ENCODE measurements at regions not wholly inside any gene's neighbourhood (a gene's known extent, or its start where the extent isn't known, plus 50 kb on each side); places are given as distances from the start of the nearest gene placed in this dataset.

DNA sequence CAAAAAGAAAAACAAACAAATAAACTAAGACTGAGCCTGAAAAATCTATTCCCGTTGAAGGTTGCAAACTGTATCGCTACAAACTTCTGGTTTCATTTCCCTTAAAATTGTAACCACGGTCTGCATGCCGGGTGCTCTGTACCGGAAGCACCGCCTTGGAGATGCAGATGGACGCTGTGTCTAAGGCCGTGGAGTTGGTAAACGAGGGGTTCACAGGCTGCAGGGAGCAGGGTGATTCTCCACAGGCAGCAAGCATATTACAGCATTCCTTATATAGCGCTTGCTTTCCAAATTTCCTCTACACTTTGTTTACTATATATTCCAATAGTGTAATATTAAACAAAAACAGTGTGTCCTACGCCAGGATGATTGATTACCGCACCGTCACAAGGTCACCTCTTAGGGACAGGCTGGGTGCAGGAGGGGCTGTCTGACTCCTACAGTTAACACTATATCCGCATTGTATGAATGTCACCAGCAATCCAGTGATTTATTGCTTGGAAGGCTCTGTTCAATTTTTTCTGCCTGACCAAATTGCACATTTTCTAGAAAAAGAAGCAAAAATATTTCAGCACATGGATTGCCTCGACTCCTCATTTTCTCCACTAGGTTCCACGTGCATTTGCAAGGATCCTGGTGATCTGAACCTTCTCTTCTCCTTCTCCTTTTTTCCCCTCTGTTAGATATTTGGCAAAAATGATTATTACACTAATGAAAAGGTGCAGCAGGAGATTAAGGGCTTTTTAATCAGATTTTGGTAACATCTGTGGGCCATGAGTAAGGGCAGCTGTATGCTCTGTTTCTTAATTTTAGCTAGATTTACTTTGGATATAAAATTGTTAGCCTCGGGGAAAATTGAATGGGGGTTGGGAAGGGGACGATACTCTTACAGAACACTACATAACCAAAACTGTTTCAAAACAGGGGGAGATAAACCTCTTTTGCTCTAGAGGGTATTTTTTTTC, 325.8 kb upstream of the MGMT start:
- Mint-ChIP-seq H3K4me3 (no peak overlapping the region), H3K4me1 (ENCODE audit: low read depth) (no peaks in the 10 kb centered on the region), H3K27me3 (peaks cover 11% of the 10 kb centered on the region)

DNA sequence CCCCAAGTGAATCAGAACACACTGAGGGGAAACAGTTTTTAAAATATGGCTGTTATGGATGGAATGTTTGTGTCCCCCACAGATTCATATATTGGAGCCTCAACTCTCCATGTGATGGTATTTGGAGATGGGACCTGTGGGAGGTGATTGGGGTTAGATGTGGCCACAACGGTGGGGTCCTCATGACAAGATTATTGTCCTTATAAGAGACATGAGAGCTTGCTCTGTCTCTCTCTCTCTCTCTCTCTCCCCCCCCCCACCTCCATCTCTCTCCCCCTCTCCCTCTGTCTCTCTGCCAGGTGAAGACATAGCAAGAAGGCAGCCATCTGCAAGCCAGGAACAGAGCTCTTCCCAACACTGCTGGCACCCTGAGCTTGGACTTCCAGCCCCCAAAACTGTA, 315.8 kb upstream of the MGMT start:
- no peaks in the 10 kb centered on the region for H3K9me3 Mint-ChIP-seq
- no peaks in the 10 kb centered on the region for H3K36me3 Mint-ChIP-seq (ENCODE audit: low read depth)
- H3K27ac Mint-ChIP-seq, result no peak overlapping the region
- no peak overlapping the region for H3K4me3 Mint-ChIP-seq
- no peak for DNase-seq
- H3K4me1 Mint-ChIP-seq (ENCODE audit: low read depth), result no peaks in the 10 kb centered on the region
- H3K27me3 Mint-ChIP-seq, result no peaks in the 10 kb centered on the region

More for the DNA sequence above, 325.8 kb upstream of the MGMT start:
- DNase-seq, result no peak
- Mint-ChIP-seq H3K36me3 (ENCODE audit: low read depth) (no peaks in the 10 kb centered on the region), H3K9me3 (no peaks in the 10 kb centered on the region), H3K27ac (no peak overlapping the region)

DNA sequence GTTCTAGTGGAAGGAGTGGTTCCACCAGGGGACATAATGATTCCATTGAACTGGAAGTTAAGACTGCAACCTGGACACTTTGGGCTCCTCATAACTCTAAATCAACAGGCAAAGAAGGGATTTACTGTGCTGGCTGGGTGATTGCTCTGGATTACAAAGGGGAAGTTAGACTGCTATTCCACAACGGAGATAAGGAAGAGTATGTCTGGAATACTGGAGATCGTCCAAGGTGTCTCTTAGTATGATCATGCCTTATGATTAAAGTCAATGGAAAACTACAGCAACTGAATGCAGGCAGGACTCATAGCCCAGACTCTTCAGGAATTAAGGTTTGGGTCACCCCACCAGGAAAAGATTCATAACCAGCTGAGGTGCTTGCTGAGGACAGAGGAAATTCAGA, 310.6 kb upstream of the MGMT start:
- DNase-seq, result no peak
- H3K4me3 Mint-ChIP-seq, result no peak overlapping the region
- no peaks in the 10 kb centered on the region for H3K36me3 Mint-ChIP-seq (ENCODE audit: low read depth)
- peaks cover 2% of the 10 kb centered on the region for H3K27me3 Mint-ChIP-seq
- peaks cover 3% of the 10 kb centered on the region for H3K4me1 Mint-ChIP-seq (ENCODE audit: low read depth)
- H3K27ac Mint-ChIP-seq, result no peak overlapping the region
- H3K9me3 Mint-ChIP-seq, result no peaks in the 10 kb centered on the region

GRCh38 chr10:129157185-129157584, 309.9 kb upstream of the MGMT start:
- Mint-ChIP-seq H3K4me3 (no peak overlapping the region), H3K27ac (no peak overlapping the region), H3K4me1 (ENCODE audit: low read depth) (peaks cover 4% of the 10 kb centered on the region), H3K27me3 (peaks cover 2% of the 10 kb centered on the region), H3K9me3 (no peaks in the 10 kb centered on the region), H3K36me3 (ENCODE audit: low read depth) (no peaks in the 10 kb centered on the region)
- DNase-seq, result no peak

DNA sequence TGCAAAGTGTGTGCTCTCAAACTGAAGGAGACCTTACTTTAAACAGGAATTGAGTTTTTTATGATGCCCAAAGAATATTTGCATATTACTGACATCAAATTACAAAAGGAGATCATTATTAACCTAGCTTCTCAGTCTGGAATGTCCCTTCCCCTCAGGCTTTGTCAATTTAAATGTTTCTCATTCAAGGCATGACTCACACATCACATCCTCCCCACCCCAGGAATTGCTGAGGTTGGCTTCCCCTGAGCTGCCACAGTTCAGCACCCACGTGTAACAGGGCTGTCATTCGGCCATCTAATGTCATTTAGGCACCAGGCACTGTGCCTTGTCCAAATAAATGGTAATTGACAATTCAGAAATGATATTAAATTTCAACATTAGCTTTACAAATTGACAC, 305.9 kb upstream of the MGMT start:
- Mint-ChIP-seq H3K4me3 (no peak overlapping the region), H3K9me3 (no peaks in the 10 kb centered on the region), H3K4me1 (ENCODE audit: low read depth) (peaks cover 4% of the 10 kb centered on the region), H3K27ac (no peak overlapping the region), H3K36me3 (ENCODE audit: low read depth) (no peaks in the 10 kb centered on the region), H3K27me3 (peaks cover 2% of the 10 kb centered on the region)
- DNase-seq, result no peak

DNA sequence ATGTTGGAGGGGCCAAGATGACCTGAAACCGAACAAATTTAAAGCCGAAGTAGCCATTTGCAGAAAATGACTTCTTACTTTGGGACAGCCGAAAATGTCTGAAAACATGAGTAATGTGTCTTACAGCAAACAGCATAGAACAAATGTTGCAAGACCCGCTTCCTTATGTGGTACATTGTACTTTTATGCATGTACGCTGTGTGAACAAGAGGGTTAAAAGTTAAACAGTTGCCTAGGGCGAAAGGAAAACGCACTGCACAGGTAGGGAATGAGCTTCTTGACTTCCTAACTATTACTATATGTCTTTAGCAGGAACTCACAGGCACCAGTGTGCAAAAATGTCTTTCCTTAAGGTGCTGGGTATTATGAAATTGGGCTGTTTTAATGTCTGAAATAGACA, 303.5 kb upstream of the MGMT start:
- no peak overlapping the region for H3K4me3 Mint-ChIP-seq
- H3K4me1 Mint-ChIP-seq (ENCODE audit: low read depth), result peaks cover 4% of the 10 kb centered on the region
- no peaks in the 10 kb centered on the region for H3K36me3 Mint-ChIP-seq (ENCODE audit: low read depth)
- H3K27me3 Mint-ChIP-seq, result no peaks in the 10 kb centered on the region
- H3K9me3 Mint-ChIP-seq, result no peaks in the 10 kb centered on the region
- no peak for DNase-seq
- H3K27ac Mint-ChIP-seq, result no peak overlapping the region

- H3K4me3 Mint-ChIP-seq, result no peak overlapping the region
- DNase-seq, result no peak
- H3K4me1 Mint-ChIP-seq (ENCODE audit: low read depth), result peaks cover 4% of the 10 kb centered on the region
- no peaks in the 10 kb centered on the region for H3K9me3 Mint-ChIP-seq
- H3K27ac Mint-ChIP-seq, result no peak overlapping the region
- H3K27me3 Mint-ChIP-seq, result no peaks in the 10 kb centered on the region
- no peaks in the 10 kb centered on the region for H3K36me3 Mint-ChIP-seq (ENCODE audit: low read depth)
Observed at GRCh38 chr10:129165076-129165720, 301.8 kb upstream of the MGMT start.

GRCh38 chr10:129165770-129166169, 301.3 kb upstream of the MGMT start:
- Mint-ChIP-seq H3K4me3 (no peak overlapping the region), H3K9me3 (no peaks in the 10 kb centered on the region), H3K4me1 (ENCODE audit: low read depth) (peaks cover 4% of the 10 kb centered on the region), H3K27me3 (no peaks in the 10 kb centered on the region), H3K36me3 (ENCODE audit: low read depth) (no peaks in the 10 kb centered on the region), H3K27ac (no peak overlapping the region)
- DNase-seq, result no peak

- Mint-ChIP-seq H3K9me3 (no peaks in the 10 kb centered on the region), H3K4me3 (no peak overlapping the region), H3K27ac (no peak overlapping the region), H3K36me3 (ENCODE audit: low read depth) (no peaks in the 10 kb centered on the region), H3K4me1 (ENCODE audit: low read depth) (no peaks in the 10 kb centered on the region), H3K27me3 (no peaks in the 10 kb centered on the region)
- no peak for DNase-seq
Observed at GRCh38 chr10:129168660-129169059, 298.4 kb upstream of the MGMT start.

DNA sequence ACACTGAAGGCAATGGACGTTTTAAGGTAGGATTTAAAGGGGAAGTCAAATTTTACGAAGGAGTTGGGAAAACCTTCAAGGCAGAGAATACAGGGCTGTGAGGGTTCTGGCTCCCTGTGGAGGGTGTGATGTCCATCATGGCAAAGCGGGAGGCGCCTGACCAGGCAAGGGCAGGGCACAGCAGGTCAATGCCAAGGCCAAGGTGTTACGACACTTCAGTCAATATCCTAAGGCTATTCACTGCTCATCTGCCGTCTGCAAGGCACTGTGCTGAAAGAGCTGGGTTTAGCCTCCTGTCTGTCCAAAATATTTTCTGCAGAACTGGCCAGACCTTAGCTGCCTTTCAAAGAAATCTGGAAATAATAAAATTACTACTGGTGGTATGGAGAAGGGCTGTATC, 297.9 kb upstream of the MGMT start:
- H3K9me3 Mint-ChIP-seq, result no peaks in the 10 kb centered on the region
- H3K36me3 Mint-ChIP-seq (ENCODE audit: low read depth), result no peaks in the 10 kb centered on the region
- no peaks in the 10 kb centered on the region for H3K4me1 Mint-ChIP-seq (ENCODE audit: low read depth)
- DNase-seq, result no peak
- no peak overlapping the region for H3K4me3 Mint-ChIP-seq
- peaks cover 2% of the 10 kb centered on the region for H3K27me3 Mint-ChIP-seq
- no peak overlapping the region for H3K27ac Mint-ChIP-seq

DNA sequence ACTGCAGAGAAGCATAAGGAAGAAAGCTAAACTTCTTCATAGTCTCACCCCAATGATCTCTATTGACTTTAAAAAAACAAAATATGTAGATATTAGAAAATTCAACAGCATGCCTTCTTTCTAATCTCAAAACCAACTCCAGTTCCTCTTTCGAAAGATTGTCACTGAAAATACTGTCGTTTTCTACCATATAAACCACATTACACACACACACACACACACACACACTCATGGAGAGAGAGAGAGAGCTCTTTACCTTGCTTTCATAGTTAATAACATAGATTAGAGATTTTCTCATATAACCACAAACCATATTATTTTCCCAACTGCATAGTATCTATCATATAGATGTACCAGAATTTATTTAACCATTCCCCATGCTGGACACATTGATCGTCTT, 296.2 kb upstream of the MGMT start:
- Mint-ChIP-seq H3K27ac (no peak overlapping the region), H3K9me3 (no peaks in the 10 kb centered on the region), H3K4me1 (ENCODE audit: low read depth) (no peaks in the 10 kb centered on the region), H3K27me3 (peaks cover 7% of the 10 kb centered on the region), H3K4me3 (no peak overlapping the region), H3K36me3 (ENCODE audit: low read depth) (no peaks in the 10 kb centered on the region)
- no peak for DNase-seq

- peaks cover 7% of the 10 kb centered on the region for H3K27me3 Mint-ChIP-seq
- H3K9me3 Mint-ChIP-seq, result no peaks in the 10 kb centered on the region
- DNase-seq, result no peak
- H3K36me3 Mint-ChIP-seq (ENCODE audit: low read depth), result no peaks in the 10 kb centered on the region
- H3K4me1 Mint-ChIP-seq (ENCODE audit: low read depth), result no peaks in the 10 kb centered on the region
- no peak overlapping the region for H3K27ac Mint-ChIP-seq
- H3K4me3 Mint-ChIP-seq, result no peak overlapping the region
Observed at GRCh38 chr10:129171812-129172211, 295.2 kb upstream of the MGMT start.

DNA sequence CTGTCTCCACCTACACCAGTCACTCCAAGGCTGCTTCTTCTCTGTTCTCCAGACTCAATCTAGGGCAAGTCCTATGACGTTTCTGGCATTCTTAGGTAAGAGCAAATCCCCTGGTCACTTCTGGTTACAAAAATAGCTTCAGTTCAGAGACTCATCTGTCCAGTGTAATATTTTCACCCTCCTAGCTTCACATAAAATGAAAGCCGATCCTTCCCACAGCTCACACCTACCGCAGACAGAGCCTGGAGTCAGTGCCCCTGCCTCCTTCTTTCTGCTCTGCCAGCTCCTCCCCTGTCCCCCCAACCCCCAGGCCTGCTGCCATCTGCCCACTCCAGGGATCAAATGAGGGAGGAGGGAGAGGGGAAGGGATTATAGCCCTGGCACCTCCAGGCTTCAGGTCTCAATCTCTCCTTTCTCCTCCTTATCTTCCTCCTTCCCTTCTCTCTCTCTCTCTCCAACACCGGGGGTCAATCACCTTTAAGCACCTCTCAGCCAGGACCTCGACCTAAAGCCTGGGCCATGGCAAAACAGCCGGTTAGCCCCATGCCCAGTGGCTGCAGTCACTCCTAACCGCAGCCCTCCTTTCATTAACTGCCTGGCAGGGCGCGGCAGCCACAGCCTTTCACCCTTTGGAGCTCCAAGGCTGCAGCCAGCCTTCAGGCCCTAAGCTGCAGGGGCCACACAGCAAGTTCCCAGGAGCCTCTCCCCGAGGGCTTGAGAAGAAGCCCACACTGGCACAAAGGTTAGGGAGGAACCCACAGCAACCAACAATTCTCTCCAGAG, 292.6 kb upstream of the MGMT start:
- H3K4me3 Mint-ChIP-seq, result no peak overlapping the region
- H3K27me3 Mint-ChIP-seq, result peaks cover 7% of the 10 kb centered on the region
- no peaks in the 10 kb centered on the region for H3K36me3 Mint-ChIP-seq (ENCODE audit: low read depth)
- no peak overlapping the region for H3K27ac Mint-ChIP-seq
- DNase-seq, result no peak
- H3K9me3 Mint-ChIP-seq, result no peaks in the 10 kb centered on the region
- H3K4me1 Mint-ChIP-seq (ENCODE audit: low read depth), result no peaks in the 10 kb centered on the region

DNA sequence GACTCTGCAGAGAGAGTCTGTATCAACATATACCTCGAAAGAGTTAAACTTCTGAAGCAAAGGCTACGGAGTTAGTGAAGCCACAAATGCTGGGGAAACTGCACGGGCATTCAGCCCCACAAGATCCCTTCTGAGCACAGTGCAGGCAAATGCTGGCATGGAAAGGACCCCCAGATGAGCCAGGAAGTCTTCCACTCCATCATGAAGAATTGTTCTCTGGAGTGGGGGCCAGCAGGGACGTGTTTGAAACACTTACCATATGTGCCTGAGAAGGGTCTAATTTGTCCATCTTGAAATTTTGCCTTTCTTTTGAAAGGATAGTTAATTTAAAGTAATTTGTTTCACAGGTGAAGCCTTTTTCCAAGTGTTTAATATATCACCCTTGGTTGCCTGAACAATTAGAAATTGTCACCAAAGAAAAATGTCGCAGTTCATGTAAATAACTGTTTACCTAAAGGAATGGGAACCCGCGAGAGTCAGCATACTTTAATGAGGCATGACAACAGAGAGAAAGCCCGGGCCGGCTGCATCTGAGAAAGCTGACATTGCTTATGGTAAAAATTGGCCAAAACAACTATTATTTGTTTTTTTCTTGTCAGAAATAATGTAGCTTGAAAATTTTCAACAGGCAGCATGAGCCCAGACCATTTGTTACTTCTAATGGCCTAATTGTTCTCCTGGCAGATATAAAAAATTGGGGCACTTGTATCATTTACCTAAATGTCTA, 287.6 kb upstream of the MGMT start:
- H3K9me3 Mint-ChIP-seq, result no peaks in the 10 kb centered on the region
- H3K27ac Mint-ChIP-seq, result no peak overlapping the region
- no peak overlapping the region for H3K4me3 Mint-ChIP-seq
- H3K4me1 Mint-ChIP-seq (ENCODE audit: low read depth), result no peaks in the 10 kb centered on the region
- DNase-seq, result no peak
- H3K36me3 Mint-ChIP-seq (ENCODE audit: low read depth), result no peaks in the 10 kb centered on the region
- peaks cover 2% of the 10 kb centered on the region for H3K27me3 Mint-ChIP-seq

Data from activated T-cell treated with anti-CD3 and anti-CD28 coated beads, Interleukin-2, amount 50 U/mL, for 24 hours (primary cell).